ENCODE measurements at regions not wholly inside any gene's neighbourhood (a gene's known extent, or its start where the extent isn't known, plus 50 kb on each side); places are given as distances from the start of the nearest gene placed in this dataset.

- no peaks in the 10 kb centered on the region for H4K20me1 ChIP-seq (ENCODE audit: insufficient read depth, low read length)
- TF ChIP-seq CTCF (IDR thresholded peaks at IDR 0.05; ENCODE audit: low read length) (no peak), EZH2 (IDR thresholded peaks at IDR 0.05; ENCODE audit: borderline replicate concordance, low read length) (no peak)
- H3K79me2 ChIP-seq (ENCODE audit: insufficient read depth, low read length): no peaks in the 10 kb centered on the region
- H3K27ac ChIP-seq (ENCODE audit: low read depth, low read length, poor library complexity, severe bottlenecking): no peak overlapping the region
- no peak overlapping the region for H3K4me3 ChIP-seq (ENCODE audit: low read depth, low read length, poor library complexity, severe bottlenecking)
- no peaks in the 10 kb centered on the region for H3K9me2 ChIP-seq (ENCODE audit: low read depth, low read length)
- no peak overlapping the region for H3K9ac ChIP-seq (ENCODE audit: low read length)
- H3K27me3 ChIP-seq (ENCODE audit: insufficient read depth, low read length): no peaks in the 10 kb centered on the region; the same call in 1 of the 2 replicates
- H3K4me1 ChIP-seq (ENCODE audit: insufficient read depth, low read length, severe bottlenecking): no peaks in the 10 kb centered on the region
- no peak overlapping the region for H2AFZ ChIP-seq (ENCODE audit: low read length)
- H3K4me2 ChIP-seq (ENCODE audit: low read length): no peak overlapping the region
- H3K9me3 ChIP-seq (ENCODE audit: low read length): no peaks in the 10 kb centered on the region
- H3F3A ChIP-seq (ENCODE audit: insufficient read depth, low read length): no peaks in the 10 kb centered on the region
- H3K36me3 ChIP-seq (ENCODE audit: insufficient read depth, low read length): no peaks in the 10 kb centered on the region
These were observed 139.3 kb upstream of the SOX4 start for GRCh38 chr6:21454262-21454661.

DNA sequence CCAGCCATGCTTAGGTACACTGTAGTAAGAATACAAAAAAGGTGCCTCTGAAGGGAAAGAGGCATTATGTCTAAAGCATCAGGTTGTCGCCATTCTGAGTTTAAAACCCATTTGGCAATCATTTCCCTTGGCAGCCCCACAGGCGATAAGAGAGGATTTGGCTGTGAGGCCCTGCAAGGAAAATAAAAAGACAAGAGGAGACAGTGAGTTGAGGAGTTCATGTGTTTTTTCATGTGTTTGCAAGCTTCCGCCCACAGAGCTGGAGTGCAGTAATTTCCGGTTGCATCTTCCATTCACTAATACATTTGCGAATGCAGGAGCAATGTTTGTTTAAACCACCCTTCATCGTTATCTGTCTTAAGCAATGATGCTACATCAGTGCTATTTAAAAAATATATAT is 138.5 kb upstream of the SOX4 start:
- Histone ChIP-seq H2AFZ (ENCODE audit: low read length) (no peak overlapping the region), H3K9ac (ENCODE audit: low read length) (no peak overlapping the region), H3K9me3 (ENCODE audit: low read length) (no peaks in the 10 kb centered on the region), H3K4me1 (ENCODE audit: insufficient read depth, low read length, severe bottlenecking) (no peaks in the 10 kb centered on the region), H3F3A (ENCODE audit: insufficient read depth, low read length) (no peaks in the 10 kb centered on the region), H4K20me1 (ENCODE audit: insufficient read depth, low read length) (no peaks in the 10 kb centered on the region), H3K27ac (ENCODE audit: low read depth, low read length, poor library complexity, severe bottlenecking) (no peak overlapping the region), H3K9me2 (ENCODE audit: low read depth, low read length) (no peaks in the 10 kb centered on the region), H3K36me3 (ENCODE audit: insufficient read depth, low read length) (no peaks in the 10 kb centered on the region), H3K4me3 (ENCODE audit: low read depth, low read length, poor library complexity, severe bottlenecking) (no peak overlapping the region), H3K4me2 (ENCODE audit: low read length) (no peak overlapping the region), H3K27me3 (ENCODE audit: insufficient read depth, low read length) (no peaks in the 10 kb centered on the region; the same call in 1 of the 2 replicates), H3K79me2 (ENCODE audit: insufficient read depth, low read length) (no peaks in the 10 kb centered on the region)
- TF ChIP-seq EZH2 (IDR thresholded peaks at IDR 0.05; ENCODE audit: borderline replicate concordance, low read length): no peak
- no peak for TF ChIP-seq CTCF (IDR thresholded peaks at IDR 0.05; ENCODE audit: low read length)

- no peak for TF ChIP-seq EZH2 (IDR thresholded peaks at IDR 0.05; ENCODE audit: borderline replicate concordance, low read length)
- no peak for TF ChIP-seq CTCF (IDR thresholded peaks at IDR 0.05; ENCODE audit: low read length)
- no peaks in the 10 kb centered on the region for H4K20me1 ChIP-seq (ENCODE audit: insufficient read depth, low read length)
- H3K36me3 ChIP-seq (ENCODE audit: insufficient read depth, low read length): no peaks in the 10 kb centered on the region
- H3K4me1 ChIP-seq (ENCODE audit: insufficient read depth, low read length, severe bottlenecking): no peaks in the 10 kb centered on the region
- H3K79me2 ChIP-seq (ENCODE audit: insufficient read depth, low read length): no peaks in the 10 kb centered on the region
- H3K9me2 ChIP-seq (ENCODE audit: low read depth, low read length): no peaks in the 10 kb centered on the region
- no peak overlapping the region for H3K4me3 ChIP-seq (ENCODE audit: low read depth, low read length, poor library complexity, severe bottlenecking)
- no peaks in the 10 kb centered on the region for H3F3A ChIP-seq (ENCODE audit: insufficient read depth, low read length)
- H2AFZ ChIP-seq (ENCODE audit: low read length): no peak overlapping the region
- no peak overlapping the region for H3K9ac ChIP-seq (ENCODE audit: low read length)
- no peak overlapping the region for H3K4me2 ChIP-seq (ENCODE audit: low read length)
- H3K27me3 ChIP-seq (ENCODE audit: insufficient read depth, low read length): no peaks in the 10 kb centered on the region; the same call in 1 of the 2 replicates
- no peak overlapping the region for H3K27ac ChIP-seq (ENCODE audit: low read depth, low read length, poor library complexity, severe bottlenecking)
- H3K9me3 ChIP-seq (ENCODE audit: low read length): no peaks in the 10 kb centered on the region
These were observed 135.9 kb upstream of the SOX4 start for GRCh38 chr6:21457647-21458046.

Measured in OCI-LY1 (cell line).